ENCODE measurements at regions not wholly inside any gene's neighbourhood (a gene's known extent, or its start where the extent isn't known, plus 50 kb on each side); places are given as distances from the start of the nearest gene placed in this dataset.

GRCh38 chrX:11968991-11969390 is 169.3 kb upstream of the FRMPD4 start:
- H3K4me3 ChIP-seq (ENCODE audit: low read depth, low read length), result no peak overlapping the region
- TF ChIP-seq, protein P1, sequence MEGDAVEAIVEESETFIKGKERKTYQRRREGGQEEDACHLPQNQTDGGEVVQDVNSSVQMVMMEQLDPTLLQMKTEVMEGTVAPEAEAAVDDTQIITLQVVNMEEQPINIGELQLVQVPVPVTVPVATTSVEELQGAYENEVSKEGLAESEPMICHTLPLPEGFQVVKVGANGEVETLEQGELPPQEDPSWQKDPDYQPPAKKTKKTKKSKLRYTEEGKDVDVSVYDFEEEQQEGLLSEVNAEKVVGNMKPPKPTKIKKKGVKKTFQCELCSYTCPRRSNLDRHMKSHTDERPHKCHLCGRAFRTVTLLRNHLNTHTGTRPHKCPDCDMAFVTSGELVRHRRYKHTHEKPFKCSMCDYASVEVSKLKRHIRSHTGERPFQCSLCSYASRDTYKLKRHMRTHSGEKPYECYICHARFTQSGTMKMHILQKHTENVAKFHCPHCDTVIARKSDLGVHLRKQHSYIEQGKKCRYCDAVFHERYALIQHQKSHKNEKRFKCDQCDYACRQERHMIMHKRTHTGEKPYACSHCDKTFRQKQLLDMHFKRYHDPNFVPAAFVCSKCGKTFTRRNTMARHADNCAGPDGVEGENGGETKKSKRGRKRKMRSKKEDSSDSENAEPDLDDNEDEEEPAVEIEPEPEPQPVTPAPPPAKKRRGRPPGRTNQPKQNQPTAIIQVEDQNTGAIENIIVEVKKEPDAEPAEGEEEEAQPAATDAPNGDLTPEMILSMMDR (IDR thresholded peaks at IDR 0.05; ENCODE audit: borderline replicate concordance, insufficient read depth, low read depth, low read length), result no peak

- no peak overlapping the region for H3K4me3 ChIP-seq (ENCODE audit: low read depth, low read length)
- TF ChIP-seq, protein P1 (IDR thresholded peaks at IDR 0.05; ENCODE audit: borderline replicate concordance, insufficient read depth, low read depth, low read length), result no peak
Measured at GRCh38 chrX:11970578-11971359, 167.5 kb upstream of the FRMPD4 start.

GRCh38 chrX:11976663-11977062 is 161.6 kb upstream of the FRMPD4 start:
- TF ChIP-seq, protein P1 (IDR thresholded peaks at IDR 0.05; ENCODE audit: borderline replicate concordance, insufficient read depth, low read depth, low read length), result no peak
- no peak overlapping the region for H3K4me3 ChIP-seq (ENCODE audit: low read depth, low read length)

DNA sequence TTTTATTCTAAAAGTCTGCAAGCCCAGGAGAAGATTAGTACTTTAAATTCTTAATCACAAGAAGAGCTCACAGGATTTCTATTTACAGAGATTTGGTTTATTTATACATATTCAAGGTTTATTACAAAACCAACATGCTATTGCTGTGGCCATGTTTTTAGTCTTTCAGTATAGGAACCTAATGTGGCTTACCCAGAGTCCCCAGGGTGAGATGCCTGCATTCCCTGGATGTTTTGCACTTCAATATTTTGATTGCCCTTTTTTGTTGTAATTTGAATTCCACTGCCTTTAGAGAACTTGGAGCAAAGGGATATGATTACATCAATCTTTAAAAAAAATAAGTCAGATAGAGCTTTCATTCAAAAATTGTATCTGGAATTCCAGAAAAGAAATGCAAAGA is 146.0 kb upstream of the FRMPD4 start:
- TF ChIP-seq, protein P1 (IDR thresholded peaks at IDR 0.05; ENCODE audit: borderline replicate concordance, insufficient read depth, low read depth, low read length), result no peak
- no peak overlapping the region for H3K4me3 ChIP-seq (ENCODE audit: low read depth, low read length)

DNA sequence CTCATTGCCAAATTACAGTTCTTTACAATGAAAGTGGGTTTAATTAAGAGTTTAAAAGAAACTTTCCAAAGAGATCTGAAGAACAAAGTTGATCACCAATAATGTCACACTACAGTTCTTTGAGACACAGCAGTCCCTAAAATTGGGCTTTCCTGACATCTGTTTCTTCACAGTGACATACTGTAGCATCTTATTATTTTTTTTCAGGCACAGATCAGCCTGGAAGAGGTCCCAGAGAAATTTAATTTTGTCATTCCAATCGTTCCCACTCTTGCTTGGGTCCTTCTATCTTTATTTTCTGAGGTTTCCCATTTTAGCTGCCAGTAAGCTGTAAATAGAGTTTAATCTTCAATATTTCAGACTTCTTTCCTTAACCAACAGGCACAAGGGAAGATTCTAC is 143.1 kb upstream of the FRMPD4 start:
- H3K4me3 ChIP-seq (ENCODE audit: low read depth, low read length), result no peak overlapping the region
- TF ChIP-seq, protein P1 (IDR thresholded peaks at IDR 0.05; ENCODE audit: borderline replicate concordance, insufficient read depth, low read depth, low read length), result no peak

GRCh38 chrX:11996810-11997209 is 141.5 kb upstream of the FRMPD4 start:
- TF ChIP-seq, protein P1 (IDR thresholded peaks at IDR 0.05; ENCODE audit: borderline replicate concordance, insufficient read depth, low read depth, low read length), result no peak
- H3K4me3 ChIP-seq (ENCODE audit: low read depth, low read length), result no peak overlapping the region

DNA sequence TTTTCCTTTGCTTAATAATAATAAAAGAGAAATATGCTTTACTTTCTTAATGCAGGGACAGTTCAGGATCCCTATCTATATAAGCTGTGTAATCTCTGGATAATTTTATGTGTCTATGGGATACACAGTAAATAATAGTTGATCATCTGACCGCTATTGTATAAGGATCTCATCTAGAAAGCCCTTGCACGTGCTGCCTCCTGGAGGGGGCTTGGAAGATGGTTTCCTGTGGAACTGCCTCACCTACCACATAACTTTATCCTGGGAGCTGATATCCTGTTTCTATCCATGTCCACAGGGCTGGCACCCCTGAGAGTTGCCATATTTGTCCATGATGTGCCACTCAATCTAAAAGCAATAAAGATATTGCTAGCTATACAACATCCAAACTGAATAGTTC is 139.3 kb upstream of the FRMPD4 start:
- TF ChIP-seq, protein P1 (IDR thresholded peaks at IDR 0.05; ENCODE audit: borderline replicate concordance, insufficient read depth, low read depth, low read length), result no peak
- H3K4me3 ChIP-seq (ENCODE audit: low read depth, low read length), result no peak overlapping the region

Data from GM12875 (cell line).